ENCODE measurements at regions not wholly inside any gene's neighbourhood (a gene's known extent, or its start where the extent isn't known, plus 50 kb on each side); places are given as distances from the start of the nearest gene placed in this dataset.

DNA sequence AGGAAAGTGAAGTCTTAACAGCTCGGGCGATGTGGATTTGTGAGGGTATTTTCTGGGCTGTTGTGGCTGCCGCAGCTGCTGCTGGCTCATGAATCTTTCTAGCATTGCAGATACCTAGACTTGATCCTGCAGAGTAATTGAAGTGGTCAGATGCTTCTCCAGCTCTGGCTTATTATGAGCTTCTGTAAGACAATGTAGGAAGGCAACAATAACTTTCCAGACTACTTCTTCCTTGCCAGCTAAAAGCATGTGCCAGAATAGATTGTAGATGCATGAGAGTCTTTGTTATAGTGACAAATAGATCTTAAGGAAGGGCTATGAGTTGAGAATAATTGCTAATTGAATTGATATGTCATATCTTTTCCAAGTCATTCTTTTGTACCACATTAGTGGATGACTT is 461.4 kb upstream of the POT1 start:
- H3K27me3 Mint-ChIP-seq (ENCODE audit: insufficient read depth, unreplicated experiment): peaks cover 3% of the 10 kb centered on the region
- no peak for DNase-seq
- H3K27ac Mint-ChIP-seq (ENCODE audit: unreplicated experiment): no peak overlapping the region
- H3K4me1 Mint-ChIP-seq (ENCODE audit: low read depth, unreplicated experiment): no peaks in the 10 kb centered on the region
- TF ChIP-seq CTCF (IDR thresholded peaks at IDR 0.05; ENCODE audit: insufficient read depth in 1 of 2, low read depth in 1 of 2, low read length in 1 of 2, severe bottlenecking in 1 of 2, unreplicated experiment in 1 of 2): no peak
- Histone ChIP-seq H3K4me1 (no peaks in the 10 kb centered on the region), H3K27me3 (replicated peaks; ENCODE audit: control insufficient read depth, insufficient read depth, low read length) (no peaks in the 10 kb centered on the region), H3K9me3 (no peaks in the 10 kb centered on the region), H3K4me3 (ENCODE audit: low read depth, low read length) (no peak overlapping the region), H3K36me3 (ENCODE audit: control insufficient read depth, insufficient read depth, low read length) (no peaks in the 10 kb centered on the region)
- H3K36me3 Mint-ChIP-seq (ENCODE audit: insufficient read depth, unreplicated experiment): no peaks in the 10 kb centered on the region
- no TSS peak for BruUV-seq (replicated peaks)
- H3K4me3 Mint-ChIP-seq (ENCODE audit: unreplicated experiment): no peak overlapping the region
- intact Hi-C loops (cut with micrococcal nuclease; ENCODE audit: unreplicated experiment): no loop called here
- H3K9me3 Mint-ChIP-seq (ENCODE audit: unreplicated experiment): no peaks in the 10 kb centered on the region
- CTCF ChIA-PET: no interaction called here
- POLR2A ChIA-PET: no interaction called here

- no peaks in the 10 kb centered on the region for H3K4me1 Mint-ChIP-seq (ENCODE audit: low read depth, unreplicated experiment)
- CTCF ChIA-PET: no interaction called here
Observed at GRCh38 chr7:125386211-125386610, 456.6 kb upstream of the POT1 start.

DNA sequence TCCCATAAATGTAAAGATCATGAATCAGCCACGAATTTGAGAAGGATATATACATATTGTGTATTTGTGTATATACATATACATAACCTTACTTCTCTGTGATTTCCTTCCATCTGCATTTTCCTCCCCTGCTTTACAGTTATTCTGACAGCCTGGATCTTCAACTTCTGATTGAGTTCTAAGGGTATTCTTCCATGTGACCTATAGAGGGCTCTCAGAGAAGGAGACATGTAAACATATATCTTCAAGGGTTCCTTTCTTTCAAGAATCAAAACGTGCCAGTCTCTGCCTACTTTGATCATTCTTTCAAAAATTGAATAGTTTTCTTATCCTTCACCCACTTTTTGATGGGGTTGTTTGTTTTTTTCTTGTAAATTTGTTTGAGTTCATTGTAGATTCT is 453.7 kb upstream of the POT1 start:
- Mint-ChIP-seq H3K4me3 (ENCODE audit: unreplicated experiment) (no peak overlapping the region), H3K27ac (ENCODE audit: unreplicated experiment) (no peak overlapping the region), H3K36me3 (ENCODE audit: insufficient read depth, unreplicated experiment) (no peaks in the 10 kb centered on the region), H3K4me1 (ENCODE audit: low read depth, unreplicated experiment) (no peaks in the 10 kb centered on the region), H3K9me3 (ENCODE audit: unreplicated experiment) (peaks cover 19% of the 10 kb centered on the region), H3K27me3 (ENCODE audit: insufficient read depth, unreplicated experiment) (no peaks in the 10 kb centered on the region)
- no TSS peak for BruUV-seq (replicated peaks)
- TF ChIP-seq CTCF (IDR thresholded peaks at IDR 0.05; ENCODE audit: insufficient read depth in 1 of 2, low read depth in 1 of 2, low read length in 1 of 2, severe bottlenecking in 1 of 2, unreplicated experiment in 1 of 2): no peak
- CTCF ChIA-PET: no interaction called here
- intact Hi-C loops (cut with micrococcal nuclease; ENCODE audit: unreplicated experiment): loop anchor here (2.0 kb wide), 1 partner anchor 287 kb away; no protein-coding TSS in a partner anchor
- H3K9me3 ChIP-seq: no peaks in the 10 kb centered on the region
- no peak overlapping the region for H3K4me3 ChIP-seq (ENCODE audit: low read depth, low read length)
- no peaks in the 10 kb centered on the region for H3K4me1 ChIP-seq
- POLR2A ChIA-PET: no interaction called here
- no peaks in the 10 kb centered on the region for H3K27me3 ChIP-seq (replicated peaks; ENCODE audit: control insufficient read depth, insufficient read depth, low read length)
- no peak for DNase-seq
- H3K36me3 ChIP-seq (ENCODE audit: control insufficient read depth, insufficient read depth, low read length): no peaks in the 10 kb centered on the region

More at GRCh38 chr7:125386211-125386610, 456.6 kb upstream of the POT1 start:
- no peaks in the 10 kb centered on the region for H3K27me3 ChIP-seq (replicated peaks; ENCODE audit: control insufficient read depth, insufficient read depth, low read length)
- Mint-ChIP-seq H3K36me3 (ENCODE audit: insufficient read depth, unreplicated experiment) (no peaks in the 10 kb centered on the region), H3K27ac (ENCODE audit: unreplicated experiment) (no peak overlapping the region), H3K27me3 (ENCODE audit: insufficient read depth, unreplicated experiment) (no peaks in the 10 kb centered on the region), H3K4me3 (ENCODE audit: unreplicated experiment) (no peak overlapping the region), H3K9me3 (ENCODE audit: unreplicated experiment) (peaks cover 19% of the 10 kb centered on the region)
- TF ChIP-seq CTCF (IDR thresholded peaks at IDR 0.05; ENCODE audit: insufficient read depth in 1 of 2, low read depth in 1 of 2, low read length in 1 of 2, severe bottlenecking in 1 of 2, unreplicated experiment in 1 of 2): no peak
- no TSS peak for BruUV-seq (replicated peaks)
- POLR2A ChIA-PET: no interaction called here
- H3K9me3 ChIP-seq: no peaks in the 10 kb centered on the region
- H3K4me1 ChIP-seq: no peaks in the 10 kb centered on the region
- H3K36me3 ChIP-seq (ENCODE audit: control insufficient read depth, insufficient read depth, low read length): no peaks in the 10 kb centered on the region
- H3K4me3 ChIP-seq (ENCODE audit: low read depth, low read length): no peak overlapping the region
- DNase-seq: no peak
- intact Hi-C loops (cut with micrococcal nuclease; ENCODE audit: unreplicated experiment): no loop called here

Data from Caco-2 (cell line).